ENCODE measurements at regions not wholly inside any gene's neighbourhood (a gene's known extent, or its start where the extent isn't known, plus 50 kb on each side); places are given as distances from the start of the nearest gene placed in this dataset.

DNA sequence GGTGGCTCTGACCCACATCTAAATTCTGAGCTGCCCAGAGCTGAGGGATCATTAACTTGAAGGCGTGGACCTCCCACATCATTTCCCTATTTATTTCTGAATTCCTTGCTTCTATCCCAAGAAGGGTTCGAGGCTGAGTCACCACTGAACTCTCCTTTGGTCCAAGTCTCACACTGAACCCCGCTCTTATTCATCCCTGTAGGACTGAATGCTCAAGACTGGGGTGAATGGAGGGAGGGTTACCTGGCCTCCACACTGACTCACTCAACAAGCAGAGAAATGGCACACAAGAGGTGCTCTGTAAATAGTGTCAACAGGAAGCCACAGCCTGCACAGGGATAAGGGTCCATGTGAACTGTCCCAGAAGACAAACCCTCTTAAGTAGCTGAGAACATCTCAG is 79.1 kb upstream of the FSTL4 start:
- TF ChIP-seq CTCF (conservative IDR thresholded peaks at IDR 0.05) (no peak), ZFX (IDR thresholded peaks at IDR 0.05) (no peak)
